H9 (cell line): ENCODE measurements at regions not wholly inside any gene's neighbourhood (a gene's known extent, or its start where the extent isn't known, plus 50 kb on each side); places are given as distances from the start of the nearest gene placed in this dataset.

Source experiments
- DNase-seq: peaks from one replicate; pipeline ENCODE4 v3.0.0-alpha.2; 2017
- H2AFZ ChIP-seq: one replicate; pipeline ENCODE4 v1.6.1; 2013; ENCODE audit warnings: mild to moderate bottlenecking, low read length, control low read depth, moderate library complexity
- H2AK5ac ChIP-seq: 2 replicates; pipeline ENCODE4 v1.6.1; 2013; ENCODE audit warnings: low read length, control low read depth, mixed read lengths; ENCODE audit not compliant: insufficient read length
- H2BK120ac ChIP-seq: one replicate; pipeline ENCODE4 v1.6.1; 2013; ENCODE audit warnings: low read depth, mild to moderate bottlenecking, low read length, control low read depth, inconsistent platforms; ENCODE audit not compliant: poor library complexity, severe bottlenecking
- H2BK12ac ChIP-seq: 2 replicates; pipeline ENCODE4 v1.6.1; 2013; ENCODE audit warnings: low read length, control low read depth, mixed read lengths, low read depth; ENCODE audit not compliant: insufficient read length
- H2BK15ac ChIP-seq: 2 replicates; pipeline ENCODE4 v1.6.1; 2013; ENCODE audit warnings: low read depth, low read length, control low read depth
- H2BK20ac ChIP-seq: one replicate; pipeline ENCODE4 v1.6.1; 2013; ENCODE audit warnings: low read depth, mild to moderate bottlenecking, low read length, control low read depth, inconsistent platforms; ENCODE audit not compliant: poor library complexity, severe bottlenecking
- H2BK5ac ChIP-seq: 2 replicates; pipeline ENCODE4 v1.6.1; 2013; ENCODE audit warnings: low read length, control low read depth, mixed read lengths; ENCODE audit not compliant: insufficient read length
- H3K14ac ChIP-seq: 2 replicates; pipeline ENCODE4 v1.6.1; 2013; ENCODE audit warnings: low read length, control low read depth; ENCODE audit not compliant: insufficient read depth
- H3K18ac ChIP-seq: 2 replicates; pipeline ENCODE4 v1.6.1; 2013; ENCODE audit warnings: low read depth, mild to moderate bottlenecking, mixed read lengths, low read length, control low read depth; ENCODE audit not compliant: insufficient read length
- H3K23ac ChIP-seq: 2 replicates; pipeline ENCODE4 v1.6.1; 2013; ENCODE audit warnings: low read length, control low read depth, mixed read lengths, low read depth; ENCODE audit not compliant: insufficient read length
- H3K23me2 ChIP-seq: 2 replicates; pipeline ENCODE4 v1.6.1; 2013; ENCODE audit warnings: low read depth, mild to moderate bottlenecking, mixed read lengths, low read length, control low read depth; ENCODE audit not compliant: insufficient read length, poor library complexity, severe bottlenecking
- H3K27ac ChIP-seq: 2 replicates; pipeline ENCODE4 v1.5.1; 2013; ENCODE audit warnings: low read length, control low read depth, mixed read lengths, low read depth; ENCODE audit not compliant: insufficient read length
- H3K27me3 ChIP-seq: 2 replicates; pipeline ENCODE4 v1.6.1; 2013; ENCODE audit warnings: low read length, control low read depth, inconsistent platforms; ENCODE audit not compliant: insufficient read depth
- H3K4ac ChIP-seq: 2 replicates; pipeline ENCODE4 v1.6.1; 2013; ENCODE audit warnings: low read depth, mild to moderate bottlenecking, control low read depth, inconsistent platforms, low read length, moderate library complexity
- H3K4me1 ChIP-seq: 2 replicates; pipeline ENCODE4 v1.6.1; 2013; ENCODE audit warnings: low read length, control low read depth, inconsistent platforms; ENCODE audit not compliant: insufficient read depth
- H3K4me2 ChIP-seq: 2 replicates; pipeline ENCODE4 v1.6.1; 2013; ENCODE audit warnings: low read length, control low read depth, mixed read lengths; ENCODE audit not compliant: insufficient read length, insufficient read depth
- H3K56ac ChIP-seq: 2 replicates; pipeline ENCODE4 v1.6.1; 2013; ENCODE audit warnings: low read depth, mild to moderate bottlenecking, mixed read lengths, low read length, control low read depth; ENCODE audit not compliant: insufficient read length
- H3K79me1 ChIP-seq: 2 replicates; pipeline ENCODE4 v1.6.1; 2013; ENCODE audit warnings: low read depth, mild to moderate bottlenecking, moderate library complexity, low read length, control low read depth, inconsistent platforms; ENCODE audit not compliant: insufficient read depth, poor library complexity, severe bottlenecking
- H3K79me2 ChIP-seq: 2 replicates; pipeline ENCODE4 v1.6.1; 2013; ENCODE audit warnings: low read length, control low read depth, inconsistent platforms; ENCODE audit not compliant: insufficient read depth
- H3K9ac ChIP-seq: 2 replicates; pipeline ENCODE4 v1.6.1; 2013; ENCODE audit warnings: low read length, control low read depth, mixed read lengths; ENCODE audit not compliant: insufficient read length; ENCODE audit errors: extremely low read depth
- H3K9me3 ChIP-seq: one replicate; pipeline ENCODE4 v1.6.1; 2013; ENCODE audit warnings: low read depth, low read length, inconsistent platforms; ENCODE audit not compliant: control insufficient read depth
- H3T11ph ChIP-seq: one replicate; pipeline ENCODE4 v1.6.1; 2013; ENCODE audit warnings: mild to moderate bottlenecking, low read length, control low read depth, inconsistent platforms
- H4K20me1 ChIP-seq: one replicate; pipeline ENCODE4 v1.6.1; 2013; ENCODE audit not compliant: control insufficient read depth, insufficient read length, insufficient read depth
- H4K5ac ChIP-seq: 2 replicates; pipeline ENCODE4 v1.6.1; 2013; ENCODE audit warnings: low read depth, mild to moderate bottlenecking, mixed read lengths, low read length, control low read depth; ENCODE audit not compliant: insufficient read length
- H4K8ac ChIP-seq: replicated peaks from 2 replicates; pipeline ENCODE4 v1.6.1; 2013; ENCODE audit warnings: low read length, control low read depth, mixed read lengths, low read depth; ENCODE audit not compliant: insufficient read length
- H4K91ac ChIP-seq: 2 replicates; pipeline ENCODE4 v1.6.1; 2013; ENCODE audit warnings: low read depth, mild to moderate bottlenecking, moderate library complexity, mixed read lengths, low read length, control low read depth; ENCODE audit not compliant: insufficient read length
- H3K27ac Mint-ChIP-seq, 3 experiments: 2 replicates in 2 of 3; 3 replicates in 1 of 3; pipeline ENCODE4 v1.8.0; 2020 to 2021; ENCODE audit warnings: mixed read lengths in 3 of 3, mild to moderate bottlenecking in 1 of 3, moderate library complexity in 1 of 3
- H3K27me3 Mint-ChIP-seq: 2 replicates; pipeline ENCODE4 v1.8.0; 2021; ENCODE audit warnings: low read depth, mild to moderate bottlenecking, moderate library complexity, mixed read lengths
- H3K36me3 Mint-ChIP-seq, 3 experiments: 2 replicates in 2 of 3; 3 replicates in 1 of 3; pipeline ENCODE4 v1.8.0; 2020 to 2021; ENCODE audit warnings: low read depth in 3 of 3, mixed read lengths in 3 of 3; ENCODE audit not compliant: insufficient read depth in 1 of 3
- H3K4me1 Mint-ChIP-seq, 2 experiments: 2 replicates each; pipeline ENCODE4 v1.8.0; 2020; ENCODE audit warnings: mixed read lengths in 2 of 2
- H3K4me3 Mint-ChIP-seq, 2 experiments: 2 replicates in 1 of 2; 3 replicates in 1 of 2; pipeline ENCODE4 v1.8.0; 2020 to 2021; ENCODE audit warnings: mild to moderate bottlenecking in 2 of 2, mixed read lengths in 2 of 2, moderate library complexity in 1 of 2
- H3K9me3 Mint-ChIP-seq, 2 experiments: 2 replicates in 1 of 2; 3 replicates in 1 of 2; pipeline ENCODE4 v1.8.0; 2020; ENCODE audit warnings: mild to moderate bottlenecking in 2 of 2, mixed read lengths in 2 of 2, moderate library complexity in 1 of 2
- WGBS: extraction: QIAGEN DNeasy Blood & Tissue Kit; methylation state at CpG from one replicate; pipeline ENCODE4 v1.1.7; 2013; ENCODE audit warnings: missing lambda C conversion rate, low lambda C conversion rate, mixed read lengths; ENCODE audit not compliant: insufficient read length; ENCODE audit errors: extremely low coverage; 5-methylcytosine and 5-hydroxymethylcytosine counted together
- TF ChIP-seq, protein P1 (sequence below): fragments of 200-600 bp; sonication (generic); conservative IDR thresholded peaks from 3 replicates; pipeline ENCODE4 v1.8.0; 2021; ENCODE audit warnings: antibody characterized with exemption, mild to moderate bottlenecking

DNA sequence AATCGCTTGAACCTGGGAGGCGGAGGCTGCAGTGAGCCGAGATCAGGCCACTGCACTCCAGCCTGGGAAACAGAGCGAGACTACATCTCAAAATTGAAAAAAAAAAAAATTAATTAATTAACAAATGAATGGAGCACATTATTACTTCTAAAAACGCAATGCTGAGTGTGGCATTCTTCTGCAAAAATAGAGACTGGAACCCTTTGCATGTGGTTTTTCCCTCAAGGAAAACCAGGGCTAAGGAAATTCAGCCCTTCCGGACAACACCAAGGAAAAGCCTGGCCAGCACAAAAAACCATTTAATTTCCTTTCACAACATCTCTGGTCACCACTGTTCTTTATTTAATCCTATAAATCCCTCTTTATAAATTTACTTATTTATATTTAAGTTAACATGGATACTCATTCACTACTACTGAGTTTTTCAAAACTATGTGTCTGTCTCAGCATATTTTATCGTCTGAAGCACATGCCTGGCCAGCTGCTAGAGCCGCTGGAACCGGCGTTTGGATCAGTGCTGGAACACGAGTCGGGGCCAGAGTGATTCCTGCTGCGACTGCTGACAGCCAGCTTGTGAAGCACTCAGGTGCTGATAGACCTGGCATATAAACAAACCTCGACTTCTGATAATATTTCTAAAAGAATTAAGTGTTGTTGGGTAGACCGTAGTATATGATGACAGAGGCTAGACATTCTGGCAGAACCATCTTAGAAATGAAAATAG, 84.5 kb upstream of the WWC2 start:
- Histone ChIP-seq H3K14ac (no peak overlapping the region), H2BK20ac (no peak overlapping the region), H3T11ph (no peak overlapping the region), H3K27me3 (no peaks in the 10 kb centered on the region), H3K4ac (no peak overlapping the region), H3K18ac (no peak overlapping the region), H2AK5ac (no peak overlapping the region), H3K9ac (no peak overlapping the region), H4K5ac (no peak overlapping the region), H3K23ac (no peak overlapping the region), H3K4me1 (no peaks in the 10 kb centered on the region), H2BK12ac (no peak overlapping the region), H3K56ac (no peak overlapping the region), H2BK15ac (no peak overlapping the region), H2AFZ (no peak overlapping the region), H4K20me1 (no peaks in the 10 kb centered on the region), H3K79me1 (no peaks in the 10 kb centered on the region), H2BK120ac (no peak overlapping the region), H3K9me3 (no peaks in the 10 kb centered on the region), H3K23me2 (no peaks in the 10 kb centered on the region), H4K91ac (no peak overlapping the region), H3K27ac (no peak overlapping the region), H3K79me2 (no peaks in the 10 kb centered on the region), H3K4me2 (no peak overlapping the region), H4K8ac (no peak overlapping the region), H2BK5ac (no peak overlapping the region)
- no peaks in the 10 kb centered on the region for H3K36me3 Mint-ChIP-seq
- no peak overlapping the region for H3K27ac Mint-ChIP-seq
- H3K4me3 Mint-ChIP-seq = no peak overlapping the region
- TF ChIP-seq, protein P1, sequence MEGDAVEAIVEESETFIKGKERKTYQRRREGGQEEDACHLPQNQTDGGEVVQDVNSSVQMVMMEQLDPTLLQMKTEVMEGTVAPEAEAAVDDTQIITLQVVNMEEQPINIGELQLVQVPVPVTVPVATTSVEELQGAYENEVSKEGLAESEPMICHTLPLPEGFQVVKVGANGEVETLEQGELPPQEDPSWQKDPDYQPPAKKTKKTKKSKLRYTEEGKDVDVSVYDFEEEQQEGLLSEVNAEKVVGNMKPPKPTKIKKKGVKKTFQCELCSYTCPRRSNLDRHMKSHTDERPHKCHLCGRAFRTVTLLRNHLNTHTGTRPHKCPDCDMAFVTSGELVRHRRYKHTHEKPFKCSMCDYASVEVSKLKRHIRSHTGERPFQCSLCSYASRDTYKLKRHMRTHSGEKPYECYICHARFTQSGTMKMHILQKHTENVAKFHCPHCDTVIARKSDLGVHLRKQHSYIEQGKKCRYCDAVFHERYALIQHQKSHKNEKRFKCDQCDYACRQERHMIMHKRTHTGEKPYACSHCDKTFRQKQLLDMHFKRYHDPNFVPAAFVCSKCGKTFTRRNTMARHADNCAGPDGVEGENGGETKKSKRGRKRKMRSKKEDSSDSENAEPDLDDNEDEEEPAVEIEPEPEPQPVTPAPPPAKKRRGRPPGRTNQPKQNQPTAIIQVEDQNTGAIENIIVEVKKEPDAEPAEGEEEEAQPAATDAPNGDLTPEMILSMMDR = no peak
- DNase-seq = no peak
- no CpG with 5 or more reads among the region's 15 CpGs for whole genome bisulfite sequencing
- peaks cover 21% of the 10 kb centered on the region for H3K27me3 Mint-ChIP-seq
- no peaks in the 10 kb centered on the region for H3K9me3 Mint-ChIP-seq
- H3K4me1 Mint-ChIP-seq = peaks cover 3 to 10% of the 10 kb centered on the region in 2 experiments
